NCI-H1436 treated with DMSO at 0.1 percent for 48 hours (cell line): ENCODE measurements at regions not wholly inside any gene's neighbourhood (a gene's known extent, or its start where the extent isn't known, plus 50 kb on each side); places are given as distances from the start of the nearest gene placed in this dataset.

ENCODE experiments used
- DNase-seq: peaks from one replicate; lab custom pipeline; 2025; lab: John Stamatoyannopoulos, UW

GRCh38 chr6:45741437-45742171 lies 274.1 kb downstream of the CLIC5 start:
- no peak for DNase-seq

- DNase-seq, result no peak
Measured at GRCh38 chr6:45739058-45739457, 276.6 kb downstream of the CLIC5 start.

- DNase-seq, result no peak
Measured at GRCh38 chr6:45738057-45738455, 277.6 kb downstream of the CLIC5 start.

GRCh38 chr6:45737331-45738056 lies 278.2 kb downstream of the CLIC5 start:
- DNase-seq, result no peak

GRCh38 chr6:45736134-45736533 lies 279.5 kb downstream of the CLIC5 start:
- DNase-seq, result no peak

GRCh38 chr6:45732731-45733130 lies 282.9 kb downstream of the CLIC5 start:
- no peak for DNase-seq

GRCh38 chr6:45730232-45730631 lies 285.4 kb downstream of the CLIC5 start:
- no peak for DNase-seq

GRCh38 chr6:45728674-45729073 lies 287.0 kb downstream of the CLIC5 start:
- DNase-seq, result no peak

GRCh38 chr6:45727819-45728449 lies 287.7 kb downstream of the CLIC5 start:
- no peak for DNase-seq

- DNase-seq, result no peak
Measured at GRCh38 chr6:45727228-45727627, 288.4 kb downstream of the CLIC5 start.

- DNase-seq, result no peak
Measured at GRCh38 chr6:45726444-45726843, 289.2 kb downstream of the CLIC5 start.

GRCh38 chr6:45724511-45724910 lies 291.1 kb downstream of the CLIC5 start:
- no peak for DNase-seq

GRCh38 chr6:45724027-45724426 lies 291.6 kb downstream of the CLIC5 start:
- no peak for DNase-seq

- DNase-seq, result no peak
Measured at GRCh38 chr6:45722876-45723275, 292.8 kb downstream of the CLIC5 start.

GRCh38 chr6:45721665-45722064 lies 294.0 kb downstream of the CLIC5 start:
- DNase-seq, result no peak

GRCh38 chr6:45718871-45719270 lies 296.8 kb downstream of the CLIC5 start:
- DNase-seq, result no peak

GRCh38 chr6:45718131-45718530 lies 297.5 kb downstream of the CLIC5 start:
- DNase-seq, result no peak

GRCh38 chr6:45717715-45718114 lies 297.9 kb downstream of the CLIC5 start:
- no peak for DNase-seq

GRCh38 chr6:45717027-45717426 lies 298.6 kb downstream of the CLIC5 start:
- no peak for DNase-seq

- DNase-seq, result no peak
Measured at GRCh38 chr6:45715508-45715803, 300.2 kb downstream of the CLIC5 start.

- peak; percentile 51 for DNase-seq
Measured at GRCh38 chr6:45714741-45715507, 300.7 kb downstream of the CLIC5 start.

- DNase-seq, result no peak
Measured at GRCh38 chr6:45714006-45714730, 301.5 kb downstream of the CLIC5 start.
